H1 (cell line): ENCODE measurements at regions not wholly inside any gene's neighbourhood (a gene's known extent, or its start where the extent isn't known, plus 50 kb on each side); places are given as distances from the start of the nearest gene placed in this dataset.

Experiments used
- CTCF ChIA-PET: fragments of 300-600 bp; sonication (Branson Sonifier 250); formaldehyde crosslinking; loops from one replicate; lab custom pipeline; 2021; ENCODE audit not compliant: partially characterized antibody; lab: Charles Lee
- POLR2A ChIA-PET: fragments of 300-600 bp; sonication (Branson Sonifier 250); formaldehyde crosslinking; loops from one replicate; lab custom pipeline; 2021; ENCODE audit warnings: inconsistent platforms; ENCODE audit not compliant: partially characterized antibody; lab: Charles Lee
- DNase-seq, 2 experiments: peaks; one replicate each; pipeline versions ENCODE4 v3.0.0 to v3.0.0-alpha.2; 2010 to 2022; ENCODE audit warnings: low spot score in 2 of 2, low read depth in 1 of 2, mixed read lengths in 1 of 2
- FAIRE-seq: peaks from 2 replicates; lab custom pipeline; 2011; peaks lifted over from hg19 to GRCh38; lab: Jason Lieb, UNC
- H2AFZ ChIP-seq: 2 replicates; pipeline ENCODE4 v1.8.1; 2012; ENCODE audit warnings: low read length, inconsistent platforms
- H2AK5ac ChIP-seq: 2 replicates; pipeline ENCODE4 v1.6.1; 2013; ENCODE audit warnings: low read depth, low read length
- H2BK120ac ChIP-seq: replicated peaks from 2 replicates; pipeline ENCODE3; 2013; ENCODE audit warnings: low read depth, low read length, inconsistent platforms
- H2BK12ac ChIP-seq: 2 replicates; pipeline ENCODE4 v1.6.1; 2013; ENCODE audit warnings: low read depth, low read length
- H2BK15ac ChIP-seq: 2 replicates; pipeline ENCODE4 v1.6.1; 2013; ENCODE audit warnings: low read length
- H2BK20ac ChIP-seq: 2 replicates; pipeline ENCODE4 v1.6.1; 2013; ENCODE audit warnings: low read length
- H2BK5ac ChIP-seq: 2 replicates; pipeline ENCODE4 v1.6.1; 2013; ENCODE audit warnings: low read depth, low read length
- H3K14ac ChIP-seq: 2 replicates; pipeline ENCODE4 v1.6.1; 2013; ENCODE audit warnings: inconsistent platforms; ENCODE audit not compliant: insufficient read length
- H3K18ac ChIP-seq: 2 replicates; pipeline ENCODE4 v1.6.1; 2013; ENCODE audit warnings: low read length; ENCODE audit errors: extremely low read depth
- H3K23ac ChIP-seq: 2 replicates; pipeline ENCODE4 v1.6.1; 2013; ENCODE audit warnings: inconsistent platforms; ENCODE audit not compliant: insufficient read length
- H3K23me2 ChIP-seq: 2 replicates; pipeline ENCODE4 v1.6.1; 2013; ENCODE audit warnings: low read depth, low read length
- H3K27ac ChIP-seq: 2 replicates; pipeline ENCODE4 v1.6.1; 2011; ENCODE audit warnings: low read depth, low read length, inconsistent platforms
- H3K27me3 ChIP-seq, 4 experiments: replicated peaks in 1 of 4; 1 replicate in 1 of 4; 2 replicates in 3 of 4; pipeline versions ENCODE4 v1.6.1 to v1.8.1; 2011 to 2013; ENCODE audit warnings: low read length in 3 of 4, mild to moderate bottlenecking in 3 of 4, inconsistent platforms in 2 of 4, mixed read lengths in 2 of 4, moderate library complexity in 1 of 4; ENCODE audit not compliant: control insufficient read depth in 3 of 4, insufficient read depth in 3 of 4; ENCODE audit errors: extremely low read depth in 1 of 4
- H3K36me3 ChIP-seq, 4 experiments: 2 replicates each; pipeline versions ENCODE4 v1.6.1 to v1.8.1; 2011 to 2013; ENCODE audit warnings: mild to moderate bottlenecking in 4 of 4, low read length in 3 of 4, moderate library complexity in 2 of 4, control low read depth in 1 of 4, inconsistent platforms in 1 of 4; ENCODE audit not compliant: insufficient read depth in 4 of 4, control insufficient read depth in 2 of 4
- H3K4ac ChIP-seq: replicated peaks from 2 replicates; pipeline ENCODE3; 2013; ENCODE audit warnings: low read length, low read depth, mixed read lengths, inconsistent platforms; ENCODE audit not compliant: insufficient read length
- H3K4me1 ChIP-seq, 4 experiments: replicated peaks in 1 of 4; 1 replicate in 1 of 4; 2 replicates in 3 of 4; pipeline versions ENCODE4 v1.6.1 to v1.8.1; 2011 to 2013; ENCODE audit warnings: low read length in 3 of 4, inconsistent platforms in 2 of 4, mixed read lengths in 1 of 4; ENCODE audit not compliant: insufficient read depth in 4 of 4, control insufficient read depth in 3 of 4
- H3K4me2 ChIP-seq, 2 experiments: 2 replicates each; pipeline versions ENCODE4 v1.6.1 to v1.8.1; 2011 to 2013; ENCODE audit warnings: low read depth in 2 of 2, low read length in 2 of 2, control low read depth in 1 of 2, inconsistent platforms in 1 of 2, mild to moderate bottlenecking in 1 of 2; ENCODE audit not compliant: insufficient read depth in 1 of 2
- H3K4me3 ChIP-seq, 4 experiments: fragments of 200-600, 300-600 bp in 1 of 4; sonication (generic), shearing (Covaris generic), sonication (Bioruptor Twin) in 1 of 4; 2 replicates each; pipeline versions ENCODE4 v1.5.1 to v1.8.1; 2011 to 2016; ENCODE audit warnings: low read length in 4 of 4, low read depth in 3 of 4, control low read depth in 2 of 4, inconsistent platforms in 2 of 4, mild to moderate bottlenecking in 2 of 4, mixed read lengths in 1 of 4, moderate library complexity in 1 of 4; ENCODE audit not compliant: insufficient read depth in 2 of 4; ENCODE audit errors: extremely low read depth in 1 of 4
- H3K56ac ChIP-seq: replicated peaks from 2 replicates; pipeline ENCODE3; 2013; ENCODE audit warnings: low read depth, mild to moderate bottlenecking, mixed read lengths, low read length, inconsistent platforms; ENCODE audit not compliant: insufficient read length
- H3K79me1 ChIP-seq: 2 replicates; pipeline ENCODE4 v1.6.1; 2013; ENCODE audit warnings: low read depth, low read length, control low read depth
- H3K79me2 ChIP-seq, 2 experiments: 2 replicates each; pipeline versions ENCODE4 v1.6.1 to v1.8.1; 2012 to 2013; ENCODE audit warnings: low read length in 2 of 2, mild to moderate bottlenecking in 2 of 2, inconsistent platforms in 1 of 2; ENCODE audit not compliant: insufficient read depth in 2 of 2, control insufficient read depth in 1 of 2
- H3K9ac ChIP-seq, 4 experiments: replicated peaks in 1 of 4; 1 replicate in 1 of 4; 2 replicates in 3 of 4; pipeline versions ENCODE4 v1.6.1 to v1.8.1; 2011 to 2013; ENCODE audit warnings: low read depth in 3 of 4, low read length in 3 of 4, control low read depth in 2 of 4, mild to moderate bottlenecking in 2 of 4, moderate library complexity in 2 of 4, inconsistent platforms in 1 of 4; ENCODE audit errors: extremely low read depth in 1 of 4
- H3K9me3 ChIP-seq, 2 experiments: 2 replicates each; pipeline versions ENCODE4 v1.6.1 to v1.8.1; 2012 to 2013; ENCODE audit warnings: mild to moderate bottlenecking in 2 of 2, moderate library complexity in 2 of 2, control low read depth in 1 of 2, inconsistent platforms in 1 of 2, low read depth in 1 of 2, low read length in 1 of 2, mixed read lengths in 1 of 2; ENCODE audit not compliant: insufficient read depth in 2 of 2
- H4K20me1 ChIP-seq, 2 experiments: replicated peaks in 1 of 2; 2 replicates each; pipeline versions ENCODE3 to v1.8.1; 2011 to 2013; ENCODE audit warnings: inconsistent platforms in 2 of 2, low read length in 2 of 2, mild to moderate bottlenecking in 1 of 2; ENCODE audit not compliant: insufficient read depth in 2 of 2, control insufficient read depth in 1 of 2
- H4K5ac ChIP-seq: 2 replicates; pipeline ENCODE4 v1.6.1; 2013; ENCODE audit warnings: low read length, low read depth, mixed read lengths, inconsistent platforms; ENCODE audit not compliant: insufficient read length
- H4K8ac ChIP-seq: 2 replicates; pipeline ENCODE4 v1.8.0; 2013; ENCODE audit warnings: mild to moderate bottlenecking, moderate library complexity, low read length, inconsistent platforms; ENCODE audit not compliant: insufficient read depth; ENCODE audit errors: extremely low read depth
- H4K91ac ChIP-seq: replicated peaks from 2 replicates; pipeline ENCODE3; 2013; ENCODE audit warnings: low read length, mixed read lengths, inconsistent platforms; ENCODE audit not compliant: insufficient read length
- ATF3 ChIP-seq: IDR thresholded peaks from 2 replicates; pipeline ENCODE4 v1.6.1; 2011; ENCODE audit warnings: low read depth, mild to moderate bottlenecking, low read length; ENCODE audit not compliant: insufficient read depth
- BACH1 ChIP-seq: IDR thresholded peaks from 2 replicates; pipeline ENCODE4 v1.6.1; 2012; ENCODE audit warnings: low read length, improper control_type of control experiment
- CHD1 ChIP-seq: IDR thresholded peaks from 2 replicates; pipeline ENCODE4 v1.6.1; 2012; ENCODE audit warnings: low read depth, low read length, improper control_type of control experiment
- CTCF ChIP-seq, 3 experiments: IDR thresholded peaks; 1 replicate in 2 of 3; 2 replicates in 1 of 3; pipeline versions ENCODE4 v1.5.1 to v1.6.1; 2011; ENCODE audit warnings: low read length in 3 of 3, mild to moderate bottlenecking in 3 of 3, inconsistent platforms in 2 of 3, low read depth in 1 of 3, moderate library complexity in 1 of 3; ENCODE audit not compliant: insufficient read depth in 1 of 3; ENCODE audit errors: control extremely low read depth in 1 of 3
- NRF1 ChIP-seq: IDR thresholded peaks from 2 replicates; pipeline ENCODE4 v1.6.1; 2011; ENCODE audit warnings: mild to moderate bottlenecking, low read depth, low read length, improper control_type of control experiment
- POU5F1 ChIP-seq: IDR thresholded peaks from 2 replicates; pipeline ENCODE4 v1.6.1; 2011; ENCODE audit warnings: low read depth, mild to moderate bottlenecking, low read length, moderate library complexity
- SIRT6 ChIP-seq: IDR thresholded peaks from one replicate; pipeline ENCODE4 v1.7.1; 2012; ENCODE audit warnings: low read length, inconsistent platforms
- TCF12 ChIP-seq: IDR thresholded peaks from 2 replicates; pipeline ENCODE4 v1.6.1; 2011; ENCODE audit warnings: low read depth, mild to moderate bottlenecking, low read length
- WGBS, 2 experiments: shearing (Covaris generic) in 1 of 2; methylation state at CpG; one replicate each; pipeline versions ENCODE4 v1.1.6 to v1.1.7; 2013 to 2015; ENCODE audit warnings: low lambda C conversion rate in 2 of 2, mixed read lengths in 2 of 2, inconsistent platforms in 1 of 2, low coverage in 1 of 2, missing lambda C conversion rate in 1 of 2; ENCODE audit not compliant: insufficient replicate concordance in 2 of 2, insufficient coverage in 1 of 2, insufficient read length in 1 of 2; ENCODE audit errors: extremely low coverage in 1 of 2, missing lambda C conversion rate in 1 of 2; 5-methylcytosine and 5-hydroxymethylcytosine counted together

- ChIA-PET CTCF (interaction anchor here (0.6 kb wide), 1 partner anchor 14 kb away, joined by 5 read pairs; no protein-coding TSS in a partner anchor), POLR2A (no interaction called here)
- no peak overlapping the region for H2AFZ ChIP-seq
- H3K79me2 ChIP-seq: no peaks in the 10 kb centered on the region; a peak in 1 of 4 replicates
- H3K9me3 ChIP-seq: peaks cover 2 to 6% of the 10 kb centered on the region in 2 experiments; a peak in 2 of 4 replicates
- H3K9ac ChIP-seq: no peak overlapping the region
- H3K23me2 ChIP-seq: no peaks in the 10 kb centered on the region
- H3K36me3 ChIP-seq: peaks cover 0 to 4% (median 0%) of the 10 kb centered on the region in 4 experiments; a peak in 1 of 8 replicates
- no peak overlapping the region for H3K56ac ChIP-seq
- TF ChIP-seq TCF12 (no peak), NRF1 (no peak), SIRT6 (no peak), POU5F1 (no peak), ATF3 (no peak), CTCF (IDR thresholded peaks at IDR 0.05; ENCODE audit: control extremely low read depth in 1 of 3, insufficient read depth in 1 of 3, low read depth in 1 of 3, low read length in 3 of 3) (no peak), BACH1 (no peak), CHD1 (no peak)
- H4K5ac ChIP-seq: no peak overlapping the region
- H2BK5ac ChIP-seq: no peak overlapping the region
- H2BK20ac ChIP-seq: no peak overlapping the region
- H4K8ac ChIP-seq: no peak overlapping the region
- peaks cover 3% of the 10 kb centered on the region; the same call in 1 of the 2 replicates for H3K79me1 ChIP-seq
- no peak overlapping the region for H3K18ac ChIP-seq
- H2BK15ac ChIP-seq: no peak overlapping the region
- H3K14ac ChIP-seq: no peak overlapping the region
- no peak overlapping the region for H2BK12ac ChIP-seq
- H4K91ac ChIP-seq: no peak overlapping the region
- no peak overlapping the region for H2AK5ac ChIP-seq
- no peak overlapping the region for H3K4me3 ChIP-seq
- no peak overlapping the region for H3K23ac ChIP-seq
- no peaks in the 10 kb centered on the region for H3K27me3 ChIP-seq
- no peak overlapping the region for H3K4me2 ChIP-seq
- FAIRE-seq: no peak
- H3K27ac ChIP-seq: no peak overlapping the region
- H3K4ac ChIP-seq: no peak overlapping the region
- 100% methylated on average over 1 of the region's 1 CpG; no CpG with 5 or more reads in 1 of the 2 experiments for WGBS, 2 experiments
- peaks cover 0 to 9% (median 2%) of the 10 kb centered on the region in 4 experiments; a peak in 2 of 7 replicates for H3K4me1 ChIP-seq
- no peak for DNase-seq
- H2BK120ac ChIP-seq: no peak overlapping the region
- no peaks in the 10 kb centered on the region for H4K20me1 ChIP-seq
These were observed 92.8 kb downstream of the ADCYAP1 start for GRCh38 chr18:997499-997898.
